BE2C (cell line): ENCODE measurements at regions not wholly inside any gene's neighbourhood (a gene's known extent, or its start where the extent isn't known, plus 50 kb on each side); places are given as distances from the start of the nearest gene placed in this dataset.
A peak's percentile ranks its signal among the peaks of the same experiment; 100 is the strongest.

Experiments used
- DNase-seq: peaks from one replicate; pipeline ENCODE4 v3.0.0-alpha.2; 2020
- H3K27me3 ChIP-seq: fragments of 250-450 bp; sonication (Bioruptor Pico); 2 replicates; pipeline ENCODE4 v1.5.1; 2020; ENCODE audit warnings: mild to moderate bottlenecking
- H3K36me3 ChIP-seq: fragments of 250-450 bp; sonication (Bioruptor Pico); 2 replicates; pipeline ENCODE4 v1.5.1; 2020; ENCODE audit warnings: mild to moderate bottlenecking
- H3K4me1 ChIP-seq: fragments of 250-450 bp; sonication (Bioruptor Pico); 2 replicates; pipeline ENCODE4 v1.5.1; 2020
- H3K4me3 ChIP-seq: 2 replicates; pipeline ENCODE4 v1.5.1; 2011; ENCODE audit warnings: low read depth, low read length
- H3K9me3 ChIP-seq: fragments of 250-450 bp; sonication (Bioruptor Pico); 2 replicates; pipeline ENCODE4 v1.5.1; 2020
- CTCF ChIP-seq: IDR thresholded peaks from 2 replicates; pipeline ENCODE4 v1.5.1; 2012; ENCODE audit warnings: mild to moderate bottlenecking, low read depth, low read length

- no peaks in the 10 kb centered on the region for H3K4me1 ChIP-seq
- no peak for DNase-seq
- no peak for TF ChIP-seq CTCF
- no peaks in the 10 kb centered on the region for H3K27me3 ChIP-seq
- no peak overlapping the region for H3K4me3 ChIP-seq
- no peaks in the 10 kb centered on the region for H3K36me3 ChIP-seq
- H3K9me3 ChIP-seq: no peaks in the 10 kb centered on the region
These were observed 230.7 kb upstream of the SYT4 start for GRCh38 chr18:43507842-43508481.

GRCh38 chr18:43514747-43515146, 237.5 kb upstream of the SYT4 start:
- no peak for TF ChIP-seq CTCF
- Histone ChIP-seq H3K4me3 (no peak overlapping the region), H3K9me3 (no peaks in the 10 kb centered on the region), H3K4me1 (no peaks in the 10 kb centered on the region), H3K27me3 (no peaks in the 10 kb centered on the region), H3K36me3 (no peaks in the 10 kb centered on the region)
- DNase-seq: no peak

GRCh38 chr18:43515481-43515880, 238.2 kb upstream of the SYT4 start:
- Histone ChIP-seq H3K27me3 (no peaks in the 10 kb centered on the region), H3K4me1 (no peaks in the 10 kb centered on the region), H3K36me3 (no peaks in the 10 kb centered on the region), H3K4me3 (no peak overlapping the region), H3K9me3 (no peaks in the 10 kb centered on the region)
- no peak for TF ChIP-seq CTCF
- no peak for DNase-seq

- Histone ChIP-seq H3K36me3 (no peaks in the 10 kb centered on the region), H3K4me1 (no peaks in the 10 kb centered on the region), H3K9me3 (no peaks in the 10 kb centered on the region), H3K4me3 (no peak overlapping the region), H3K27me3 (no peaks in the 10 kb centered on the region)
- no peak for DNase-seq
- no peak for TF ChIP-seq CTCF
These were observed 247.0 kb upstream of the SYT4 start for GRCh38 chr18:43524260-43524659.

- Histone ChIP-seq H3K27me3 (no peaks in the 10 kb centered on the region), H3K9me3 (no peaks in the 10 kb centered on the region), H3K4me3 (no peak overlapping the region), H3K4me1 (no peaks in the 10 kb centered on the region), H3K36me3 (no peaks in the 10 kb centered on the region)
- TF ChIP-seq CTCF: no peak
- DNase-seq: peak; percentile 71
These were observed 247.9 kb upstream of the SYT4 start for GRCh38 chr18:43525169-43525568.

- Histone ChIP-seq H3K4me1 (no peaks in the 10 kb centered on the region), H3K4me3 (no peak overlapping the region), H3K27me3 (no peaks in the 10 kb centered on the region), H3K36me3 (no peaks in the 10 kb centered on the region), H3K9me3 (no peaks in the 10 kb centered on the region)
- TF ChIP-seq CTCF: no peak
- DNase-seq: no peak
These were observed 249.3 kb upstream of the SYT4 start for GRCh38 chr18:43526426-43527145.
